DMS153 treated with DMSO at 0.1 percent for 48 hours (cell line): ENCODE measurements at regions not wholly inside any gene's neighbourhood (a gene's known extent, or its start where the extent isn't known, plus 50 kb on each side); places are given as distances from the start of the nearest gene placed in this dataset.
"Not testable (repeated sequence)": the region's sequence is repeated elsewhere in the genome, so short reads cannot be mapped to it uniquely, and the experiment has no call there.

Source experiments
- DNase-seq: peaks from one replicate; lab custom pipeline; 2025; ENCODE audit not compliant: unreplicated experiment; lab: John Stamatoyannopoulos, UW

GRCh38 chr1:187691439-187691838 is 862.7 kb downstream of the PLA2G4A start:
- no peak for DNase-seq

DNA sequence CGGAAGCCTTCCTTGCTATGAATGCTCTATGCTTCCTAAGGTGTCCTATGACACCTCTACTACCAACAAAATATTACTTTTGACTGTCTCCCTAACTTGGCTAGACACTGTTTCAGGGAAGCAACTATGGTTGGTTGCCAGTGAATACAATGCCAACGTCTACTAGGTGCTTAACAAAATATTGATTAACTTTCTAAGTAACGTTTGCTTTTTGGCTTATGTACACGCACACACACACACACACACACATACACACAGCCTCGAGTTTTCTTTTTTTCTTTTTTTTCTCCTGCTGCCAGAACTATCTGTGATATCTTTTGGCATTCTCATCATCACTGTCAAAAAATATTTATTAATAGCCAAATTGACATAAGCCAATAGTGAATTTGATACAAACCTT is 864.0 kb downstream of the PLA2G4A start:
- DNase-seq = no peak

DNA sequence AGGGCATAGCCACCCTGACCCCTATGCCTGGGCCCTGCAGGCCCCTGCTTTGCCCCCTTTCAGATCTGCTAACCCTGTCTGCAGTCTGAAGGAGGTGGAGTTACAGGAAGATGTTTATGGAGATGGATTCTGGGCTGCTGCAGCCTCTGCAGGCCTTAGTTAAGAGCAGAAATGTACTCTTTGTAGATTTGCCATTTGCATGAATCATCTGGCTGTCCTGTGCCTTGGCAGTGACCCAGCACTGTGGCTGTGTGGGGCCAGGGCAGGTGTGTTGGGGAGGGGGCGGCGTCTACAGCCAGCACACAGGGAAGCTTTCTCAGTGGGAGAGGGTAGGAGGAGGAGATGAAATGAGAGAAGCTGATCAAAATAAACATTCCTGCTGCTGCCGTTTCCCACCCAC is 867.3 kb downstream of the PLA2G4A start:
- DNase-seq = no peak

- DNase-seq = not testable (repeated sequence)
These were observed 874.7 kb downstream of the PLA2G4A start for GRCh38 chr1:187703138-187704130.

DNA sequence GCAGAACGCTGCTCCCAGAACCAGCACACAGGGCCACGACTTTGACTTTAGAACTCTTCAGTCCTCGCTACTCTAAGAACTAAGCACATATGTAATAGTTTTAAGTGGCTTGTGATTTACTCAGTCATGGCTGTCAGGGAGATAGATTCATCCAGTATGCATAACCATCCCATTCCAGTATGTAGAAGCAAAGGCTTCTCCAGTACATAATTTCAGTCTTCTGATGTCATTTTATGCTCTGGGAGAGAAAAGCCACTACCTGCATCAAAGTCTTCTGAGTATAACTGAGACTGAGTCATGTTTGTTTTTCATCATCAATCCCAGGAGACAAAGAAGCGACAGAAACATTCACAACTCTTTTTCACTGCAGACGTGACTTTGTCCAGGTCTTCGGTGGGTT is 885.7 kb downstream of the PLA2G4A start:
- DNase-seq = no peak

DNA sequence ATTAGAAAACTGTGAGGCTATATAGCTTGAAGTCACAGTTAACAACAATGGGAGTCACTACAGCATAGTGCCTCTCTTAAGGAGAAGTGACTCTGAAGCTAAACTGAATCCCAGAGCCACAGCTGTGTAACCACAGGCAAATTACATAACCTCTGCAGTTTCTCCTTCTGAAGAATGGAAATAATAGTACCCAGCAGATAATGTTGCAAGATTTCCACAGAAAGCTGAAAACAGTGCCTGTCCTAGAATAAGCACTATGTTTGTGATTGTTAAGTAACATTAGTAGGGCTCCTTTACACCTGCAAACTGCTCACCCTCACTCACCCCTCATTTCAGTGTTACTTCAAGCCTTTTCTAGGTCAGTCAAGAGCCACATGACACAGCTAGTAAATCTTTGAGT is 886.7 kb downstream of the PLA2G4A start:
- no peak for DNase-seq

DNA sequence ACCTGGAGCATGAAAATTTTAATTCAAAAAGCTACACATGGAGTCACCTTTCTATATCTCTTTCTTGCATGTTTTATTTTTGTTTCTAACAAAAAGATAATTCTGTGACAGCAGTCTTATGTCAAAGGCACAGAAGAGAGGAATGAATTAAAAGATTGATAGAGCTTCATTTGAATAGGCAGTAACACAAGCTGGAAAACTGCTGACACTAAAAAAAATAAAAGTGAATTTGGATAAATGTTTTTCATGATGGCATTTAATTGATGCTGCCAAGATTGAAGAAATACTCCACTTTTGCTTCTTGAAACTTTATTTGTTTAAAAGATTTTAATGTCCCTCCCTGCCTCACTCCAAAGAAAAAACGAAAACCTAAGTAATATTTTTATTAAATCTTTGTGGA is 887.4 kb downstream of the PLA2G4A start:
- DNase-seq = no peak

DNA sequence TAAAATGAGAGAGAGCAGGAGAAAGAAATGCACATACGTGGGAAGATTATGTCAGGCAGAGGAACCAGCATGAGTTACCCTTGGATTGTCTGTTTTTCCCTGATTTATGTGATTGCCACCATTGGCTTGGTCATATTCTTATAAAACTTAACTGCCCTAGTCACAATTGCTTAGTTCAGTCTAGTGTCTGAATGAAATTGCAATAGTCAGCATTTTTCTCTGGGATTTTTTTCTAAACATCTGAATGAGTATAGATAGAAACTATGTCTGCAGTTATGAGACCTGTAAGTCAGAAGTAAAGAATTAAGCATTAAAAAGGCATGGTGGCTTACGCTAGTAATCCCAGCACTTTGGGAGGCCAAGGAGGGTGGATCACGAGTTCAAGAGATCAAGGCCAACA is 889.8 kb downstream of the PLA2G4A start:
- DNase-seq = no peak

DNA sequence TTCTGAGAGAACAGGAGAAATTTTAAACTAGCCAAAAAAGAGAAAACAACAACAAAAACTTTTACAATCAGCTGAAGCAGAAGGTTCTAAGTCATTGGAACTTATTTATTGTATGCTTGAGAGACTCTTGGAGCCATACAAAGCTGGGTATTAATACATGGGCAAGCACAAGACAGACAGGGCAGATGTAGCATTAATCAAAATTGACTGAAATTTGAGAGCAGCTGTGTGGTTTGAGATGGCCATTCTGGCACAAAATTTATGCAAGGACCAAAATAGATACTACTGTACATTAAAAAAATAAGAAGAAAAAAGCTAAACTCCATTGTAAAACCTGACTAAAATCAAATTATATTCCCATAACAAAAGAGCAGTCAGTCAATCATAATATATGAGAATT is 892.5 kb downstream of the PLA2G4A start:
- no peak for DNase-seq

DNA sequence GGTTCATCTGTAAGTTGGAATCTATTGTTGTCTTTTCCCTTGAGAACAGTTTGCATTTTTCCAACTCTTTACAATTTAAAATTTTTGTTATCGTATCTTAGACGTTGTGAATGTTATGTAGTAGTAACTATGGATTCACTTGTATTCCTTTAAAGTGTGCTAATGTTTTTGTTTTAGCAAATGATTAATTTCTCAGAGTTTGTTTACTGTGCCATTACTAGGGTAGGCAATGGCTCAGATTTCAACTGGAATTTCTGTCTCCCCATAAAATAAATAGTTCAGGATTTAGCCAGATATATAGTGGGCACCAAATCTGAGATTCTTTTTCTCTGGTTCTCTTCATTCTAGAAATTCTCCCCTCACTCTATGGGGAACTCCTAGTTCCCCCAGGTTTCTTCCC is 896.5 kb downstream of the PLA2G4A start:
- no peak for DNase-seq

- DNase-seq = no peak
These were observed 904.5 kb downstream of the PLA2G4A start for GRCh38 chr1:187733232-187733631.

DNA sequence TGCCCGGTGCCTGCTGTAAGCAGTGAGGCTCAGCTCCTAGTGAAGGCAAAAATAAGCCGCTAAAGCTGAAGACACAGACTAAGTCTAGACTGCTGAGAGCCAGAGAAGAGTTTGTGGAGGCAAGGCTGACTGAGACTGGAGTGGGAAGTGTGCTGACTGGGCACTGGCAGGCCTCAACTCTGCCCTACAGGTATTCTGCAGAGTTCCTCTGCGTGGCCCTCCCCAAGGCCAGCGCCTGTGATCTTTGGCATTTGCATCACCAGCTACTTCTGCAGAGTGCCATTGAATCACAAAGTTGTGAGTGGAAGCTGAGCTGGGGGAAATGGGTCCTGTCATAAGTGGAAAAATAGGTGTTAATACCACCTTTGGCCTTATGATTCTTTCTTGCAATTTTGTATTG is 905.7 kb downstream of the PLA2G4A start:
- no peak for DNase-seq

DNA sequence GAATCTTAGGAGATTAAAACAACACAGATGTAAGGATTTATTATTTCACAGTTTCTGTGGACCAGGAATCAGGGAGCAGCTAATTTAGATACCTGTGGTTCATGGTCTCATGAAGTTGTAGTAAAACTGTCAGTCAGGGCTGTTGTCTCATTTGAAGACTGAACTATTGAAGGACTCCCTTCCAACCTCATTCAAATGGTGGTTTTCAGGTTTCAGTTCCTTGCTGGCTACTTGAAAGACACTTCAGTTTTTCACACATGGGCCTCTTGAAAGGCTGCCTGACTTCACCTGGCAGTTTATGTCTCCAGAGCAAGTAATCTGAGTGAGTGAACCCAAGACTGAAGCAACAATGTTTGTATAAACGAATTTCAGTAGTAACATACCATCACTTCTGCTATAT is 915.9 kb downstream of the PLA2G4A start:
- no peak for DNase-seq

DNA sequence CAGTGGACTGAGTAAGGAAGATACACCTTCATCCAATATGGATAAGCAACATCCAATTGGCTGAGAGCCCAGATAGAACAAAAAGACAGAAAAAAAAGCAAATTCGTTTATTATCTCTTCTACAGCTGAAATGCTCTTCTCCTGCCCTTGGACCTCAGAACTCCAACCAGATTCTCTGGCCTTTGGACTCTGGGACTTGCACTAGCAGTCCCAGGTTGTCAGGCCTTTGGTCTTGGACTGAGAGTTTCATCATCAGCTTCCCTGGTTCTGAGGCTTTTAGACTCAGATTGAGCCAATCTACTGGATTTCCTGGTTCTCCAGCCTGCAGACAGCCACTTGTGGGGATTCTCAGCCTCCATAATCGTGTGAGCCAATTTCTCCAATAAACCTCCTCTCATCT is 926.8 kb downstream of the PLA2G4A start:
- no peak for DNase-seq

GRCh38 chr1:187756684-187757083 is 927.9 kb downstream of the PLA2G4A start:
- not testable (repeated sequence) for DNase-seq

GRCh38 chr1:187759825-187760333 is 931.1 kb downstream of the PLA2G4A start:
- no peak for DNase-seq

DNA sequence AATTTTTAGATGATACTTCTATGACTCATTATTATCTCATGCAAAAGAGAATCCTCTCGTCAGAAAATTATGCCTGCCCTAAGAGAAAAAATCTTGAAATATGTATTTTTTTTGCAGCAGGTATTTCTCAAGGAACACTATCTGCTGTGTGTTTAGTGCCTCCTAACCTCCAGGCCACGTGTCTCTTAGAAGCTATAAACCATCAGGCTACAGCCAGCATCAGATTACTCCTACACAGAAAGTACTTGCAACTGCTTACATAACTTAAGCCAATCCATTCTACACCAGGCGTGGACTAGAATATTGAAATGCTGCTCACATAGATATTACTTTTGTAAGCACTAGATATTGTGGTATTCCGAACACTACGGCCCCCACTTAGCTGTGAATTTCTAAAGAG is 933.4 kb downstream of the PLA2G4A start:
- DNase-seq = no peak

GRCh38 chr1:187763465-187763864 is 934.7 kb downstream of the PLA2G4A start:
- no peak for DNase-seq

GRCh38 chr1:187763976-187764375 is 935.2 kb downstream of the PLA2G4A start:
- DNase-seq = no peak

GRCh38 chr1:187771396-187771795 is 942.6 kb downstream of the PLA2G4A start:
- no peak for DNase-seq

- DNase-seq = no peak
These were observed 944.4 kb downstream of the PLA2G4A start for GRCh38 chr1:187773168-187773567.

GRCh38 chr1:187787736-187788135 is 959.0 kb downstream of the PLA2G4A start:
- DNase-seq = no peak

GRCh38 chr1:187788718-187789117 is 960.0 kb downstream of the PLA2G4A start:
- no peak for DNase-seq
